ENCODE measurements at regions not wholly inside any gene's neighbourhood (a gene's known extent, or its start where the extent isn't known, plus 50 kb on each side); places are given as distances from the start of the nearest gene placed in this dataset.

GRCh38 chr3:88586121-88586640, 436.4 kb downstream of the C3orf38 start:
- TF ChIP-seq CREB1 (IDR thresholded peaks at IDR 0.05; ENCODE audit: low read depth) (no peak), FOXM1 (IDR thresholded peaks at IDR 0.05; ENCODE audit: borderline replicate concordance, low read depth) (no peak), ZBTB7A (IDR thresholded peaks at IDR 0.05; ENCODE audit: low read depth) (no peak), EGR1 (IDR thresholded peaks at IDR 0.05) (no peak), CEBPB (IDR thresholded peaks at IDR 0.05) (no peak), MAX (IDR thresholded peaks at IDR 0.05) (no peak), TCF12 (IDR thresholded peaks at IDR 0.05; ENCODE audit: low read depth) (no peak), USF1 (IDR thresholded peaks at IDR 0.05) (no peak), RAD21 (IDR thresholded peaks at IDR 0.05; ENCODE audit: low read depth) (no peak), TAF1 (IDR thresholded peaks at IDR 0.05; ENCODE audit: low read depth) (no peak)

GRCh38 chr3:88589138-88589537, 439.4 kb downstream of the C3orf38 start:
- TF ChIP-seq FOXM1 (IDR thresholded peaks at IDR 0.05; ENCODE audit: borderline replicate concordance, low read depth) (no peak), REST (IDR thresholded peaks at IDR 0.05; ENCODE audit: low read depth) (no peak)

GRCh38 chr3:88595026-88595425, 445.3 kb downstream of the C3orf38 start:
- TF ChIP-seq TAF1 (IDR thresholded peaks at IDR 0.05; ENCODE audit: low read depth) (no peak), MAX (IDR thresholded peaks at IDR 0.05) (no peak), TCF12 (IDR thresholded peaks at IDR 0.05; ENCODE audit: low read depth) (no peak), NFIC (IDR thresholded peaks at IDR 0.05) (peak; percentile 89), YY1 (IDR thresholded peaks at IDR 0.05; ENCODE audit: low read depth) (no peak), USF1 (IDR thresholded peaks at IDR 0.05) (peak; percentile 45; the same call in 1 of the 2 replicates), RAD21 (IDR thresholded peaks at IDR 0.05; ENCODE audit: low read depth) (no peak), TEAD4 (IDR thresholded peaks at IDR 0.05) (no peak)

GRCh38 chr3:88596451-88596850, 446.7 kb downstream of the C3orf38 start:
- TF ChIP-seq ZBTB7A (IDR thresholded peaks at IDR 0.05; ENCODE audit: low read depth) (no peak), REST (IDR thresholded peaks at IDR 0.05; ENCODE audit: low read depth) (no peak), EP300 (IDR thresholded peaks at IDR 0.05; ENCODE audit: borderline replicate concordance) (no peak)

GRCh38 chr3:88610820-88611219, 461.1 kb downstream of the C3orf38 start:
- TF ChIP-seq TCF12 (IDR thresholded peaks at IDR 0.05; ENCODE audit: low read depth) (no peak), YY1 (IDR thresholded peaks at IDR 0.05; ENCODE audit: low read depth) (no peak), TEAD4 (IDR thresholded peaks at IDR 0.05) (no peak), ZBTB7A (IDR thresholded peaks at IDR 0.05; ENCODE audit: low read depth) (no peak), EP300 (IDR thresholded peaks at IDR 0.05; ENCODE audit: borderline replicate concordance) (no peak), USF1 (IDR thresholded peaks at IDR 0.05) (no peak), CEBPB (IDR thresholded peaks at IDR 0.05) (no peak), RAD21 (IDR thresholded peaks at IDR 0.05; ENCODE audit: low read depth) (no peak), CREB1 (IDR thresholded peaks at IDR 0.05; ENCODE audit: low read depth) (no peak)

- TF ChIP-seq REST (IDR thresholded peaks at IDR 0.05; ENCODE audit: low read depth), result no peak
- TF ChIP-seq ZBTB7A (IDR thresholded peaks at IDR 0.05; ENCODE audit: low read depth), result no peak
- no peak for TF ChIP-seq MAX (IDR thresholded peaks at IDR 0.05)
- TF ChIP-seq FOXM1 (IDR thresholded peaks at IDR 0.05; ENCODE audit: borderline replicate concordance, low read depth), result no peak
- no peak for TF ChIP-seq CEBPB (IDR thresholded peaks at IDR 0.05)
Observed at GRCh38 chr3:88611826-88612326, 462.1 kb downstream of the C3orf38 start.
